GM21515 (cell line): ENCODE measurements at regions not wholly inside any gene's neighbourhood (a gene's known extent, or its start where the extent isn't known, plus 50 kb on each side); places are given as distances from the start of the nearest gene placed in this dataset.
"Not testable (repeated sequence)": the region's sequence is repeated elsewhere in the genome, so short reads cannot be mapped to it uniquely, and the experiment has no call there.

Source experiments
- ATAC-seq: cut with Tn5 transposase; IDR thresholded peaks from one replicate; pipeline ENCODE4 v1.9.1; 2021; ENCODE audit not compliant: unreplicated experiment

DNA sequence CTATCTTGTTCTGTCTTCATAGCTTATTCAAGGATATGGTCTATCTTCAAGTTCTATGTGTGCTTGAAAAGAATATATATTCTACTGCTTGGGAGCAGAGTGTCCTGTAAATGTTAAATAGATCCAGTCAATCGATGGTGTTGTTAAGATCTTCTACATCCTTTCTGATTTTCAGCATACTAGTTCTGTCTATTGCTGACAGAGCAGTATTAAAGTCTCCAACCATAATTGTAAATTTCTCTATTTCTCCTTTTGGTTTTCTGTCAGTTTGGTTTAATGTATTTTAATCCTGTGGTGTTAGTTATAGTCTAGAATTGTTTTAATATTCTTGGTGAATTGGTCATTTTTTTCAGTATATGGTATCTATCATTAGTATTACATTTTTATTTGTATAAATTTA is 124.0 kb upstream of the COX7C start:
- no peak for ATAC-seq

DNA sequence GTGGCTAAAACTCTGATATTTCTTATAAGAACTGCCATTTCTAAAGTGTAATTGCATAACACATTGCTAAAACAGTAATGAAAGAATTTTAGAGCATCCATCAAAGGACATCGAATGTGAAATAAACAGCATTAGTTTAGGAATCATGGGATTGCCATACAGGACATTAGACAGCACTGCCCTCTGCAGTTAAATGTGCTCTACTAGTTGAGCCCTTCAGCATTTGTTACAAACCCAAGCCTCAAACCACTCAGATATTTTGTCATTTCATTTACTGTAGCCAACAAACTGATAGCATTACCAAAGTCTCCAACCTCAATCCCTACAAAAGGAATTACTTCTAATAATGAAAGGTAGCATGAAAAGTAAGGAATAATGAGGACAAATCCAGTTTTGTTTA is 116.8 kb upstream of the COX7C start:
- no peak for ATAC-seq

DNA sequence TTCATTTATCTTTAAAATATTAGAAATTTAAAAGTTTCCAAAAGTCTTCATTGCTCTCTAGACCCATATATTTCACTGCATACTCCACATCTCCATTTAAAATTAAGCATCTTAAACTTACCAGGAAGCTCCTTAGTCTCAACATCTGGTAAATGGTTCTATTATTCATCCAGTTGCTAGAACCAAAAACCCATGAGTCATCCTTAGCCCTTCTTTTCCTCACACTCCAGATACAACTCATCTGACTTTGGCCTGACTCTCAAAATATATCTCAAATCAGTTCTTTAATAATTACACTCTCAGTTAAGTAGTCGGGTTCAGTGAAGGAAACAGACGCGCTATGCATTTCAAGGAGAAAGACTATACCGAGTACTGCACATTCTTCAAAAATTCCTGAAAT is 110.2 kb upstream of the COX7C start:
- no peak for ATAC-seq

DNA sequence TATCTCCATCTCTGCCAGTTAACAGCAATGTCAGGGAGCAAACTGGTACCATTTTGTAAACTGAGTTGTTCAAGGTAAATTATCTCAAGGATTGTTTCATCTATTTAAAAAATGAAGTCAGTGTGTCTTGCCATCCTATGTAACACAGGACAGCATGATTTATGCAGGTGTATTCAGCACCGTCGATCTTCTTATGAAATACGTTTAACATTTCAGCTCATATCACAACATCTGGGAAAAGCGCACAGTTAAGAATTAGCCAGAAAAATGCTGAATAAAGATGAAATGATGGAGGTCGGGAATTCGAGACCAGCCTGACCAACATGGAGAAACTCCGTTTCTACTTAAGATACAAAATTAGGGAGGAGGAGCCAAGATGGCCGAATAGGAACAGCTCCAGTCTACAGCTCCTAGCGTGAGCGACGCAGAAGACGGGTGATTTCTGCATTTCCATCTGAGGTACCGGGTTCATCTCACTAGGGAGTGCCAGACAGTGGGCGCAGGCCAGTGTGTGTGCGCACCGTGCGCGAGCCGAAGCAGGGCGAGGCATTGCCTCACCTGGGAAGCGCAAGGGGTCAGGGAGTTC is 107.3 kb upstream of the COX7C start:
- not testable (repeated sequence) for ATAC-seq

DNA sequence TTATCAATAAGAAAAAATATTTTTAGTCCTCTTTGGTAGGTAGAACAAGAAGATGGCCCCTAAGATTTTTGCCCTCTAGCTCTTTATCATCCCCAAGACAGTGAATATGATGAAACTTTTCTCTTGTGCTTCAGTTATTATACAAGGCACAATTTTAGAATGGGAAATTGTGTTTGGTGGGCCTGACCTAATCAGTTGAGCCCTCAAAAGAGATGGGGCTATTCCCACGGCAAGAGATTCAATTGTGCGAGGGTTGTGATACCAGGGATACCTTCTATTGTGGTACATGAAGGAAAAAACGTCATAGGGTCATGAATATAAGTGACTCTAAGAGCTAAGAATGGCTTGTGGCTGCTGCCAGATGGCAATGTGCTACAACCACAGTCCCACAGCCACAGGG is 94.0 kb upstream of the COX7C start:
- ATAC-seq = no peak

DNA sequence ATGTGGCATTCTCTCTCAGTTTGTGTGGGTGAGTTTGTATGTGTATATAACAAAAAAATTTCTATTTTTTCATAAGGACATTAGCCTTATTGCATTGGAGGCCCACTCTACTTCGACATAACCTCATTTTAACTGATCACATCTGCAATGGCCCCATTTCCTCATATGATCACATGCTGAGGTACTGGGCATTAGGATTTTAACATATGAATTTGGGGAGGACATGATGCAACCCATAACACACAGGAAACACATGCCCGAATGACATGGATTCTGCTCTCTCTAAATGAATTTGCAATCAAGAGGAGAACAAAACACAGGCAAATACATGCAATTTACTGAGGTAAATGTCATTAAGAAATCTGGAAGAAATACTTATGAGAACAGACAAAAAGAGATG is 92.1 kb upstream of the COX7C start:
- ATAC-seq = no peak

DNA sequence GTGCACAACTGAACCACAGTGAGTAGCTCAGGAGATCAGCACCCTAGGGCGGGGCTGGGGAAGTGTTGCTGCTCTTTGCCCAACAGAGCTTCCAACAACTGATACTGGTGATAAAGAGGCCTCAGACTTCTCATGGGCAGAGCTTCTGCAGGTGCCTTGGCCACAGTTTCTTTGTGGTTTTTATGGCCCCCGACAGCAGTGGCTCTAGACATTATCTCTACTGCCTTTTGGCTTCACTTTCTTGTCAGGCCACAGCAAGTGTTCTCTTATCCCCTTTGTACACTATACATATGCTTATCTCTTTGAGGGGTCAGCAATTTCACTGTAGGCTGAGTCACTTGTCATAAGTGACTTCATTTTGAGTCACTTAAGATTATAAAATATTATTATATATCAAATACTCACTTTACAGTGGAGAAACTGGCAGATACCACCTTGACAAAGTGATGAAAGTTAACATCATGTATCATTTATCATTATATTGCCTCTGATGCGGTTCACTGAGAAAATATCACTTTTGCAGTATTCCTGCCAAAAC is 90.9 kb upstream of the COX7C start:
- no peak for ATAC-seq

DNA sequence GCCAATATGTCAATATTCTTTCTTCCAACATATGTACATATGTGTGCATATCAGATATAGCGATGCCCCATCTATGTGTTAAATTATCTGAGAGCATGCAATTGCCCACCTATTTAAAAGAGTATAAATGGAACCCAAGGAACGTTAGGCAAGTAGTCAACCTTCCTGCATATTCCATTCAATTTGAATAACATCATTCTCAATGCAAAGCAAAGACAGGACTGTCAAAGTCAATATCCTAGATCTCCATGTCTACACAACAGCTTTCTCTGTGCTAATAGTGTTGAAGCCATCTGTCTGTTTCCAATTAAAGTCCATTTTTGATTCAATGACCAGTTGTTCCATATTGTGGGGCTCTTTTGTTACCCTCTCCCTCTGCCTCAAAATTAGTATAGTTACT is 85.3 kb upstream of the COX7C start:
- ATAC-seq = no peak

DNA sequence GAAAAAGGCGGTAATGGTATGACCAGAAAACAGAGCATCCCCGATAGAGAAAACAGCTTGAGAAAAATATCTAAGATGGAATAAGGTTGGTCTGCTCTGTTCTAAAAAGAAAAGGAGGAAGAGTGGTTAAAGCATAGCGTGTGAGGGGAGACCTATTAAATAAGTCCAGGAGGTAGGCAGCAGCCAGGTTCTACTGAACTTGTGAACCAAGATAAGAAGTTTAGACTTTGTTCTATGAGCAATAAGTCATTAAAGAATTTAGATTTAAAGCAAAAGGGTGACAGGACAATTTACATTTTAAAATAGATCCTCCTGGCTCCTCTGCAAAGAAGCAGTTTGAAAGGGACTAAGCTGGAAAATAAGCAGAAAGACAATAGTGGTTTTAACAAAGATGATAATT is 81.3 kb upstream of the COX7C start:
- no peak for ATAC-seq

DNA sequence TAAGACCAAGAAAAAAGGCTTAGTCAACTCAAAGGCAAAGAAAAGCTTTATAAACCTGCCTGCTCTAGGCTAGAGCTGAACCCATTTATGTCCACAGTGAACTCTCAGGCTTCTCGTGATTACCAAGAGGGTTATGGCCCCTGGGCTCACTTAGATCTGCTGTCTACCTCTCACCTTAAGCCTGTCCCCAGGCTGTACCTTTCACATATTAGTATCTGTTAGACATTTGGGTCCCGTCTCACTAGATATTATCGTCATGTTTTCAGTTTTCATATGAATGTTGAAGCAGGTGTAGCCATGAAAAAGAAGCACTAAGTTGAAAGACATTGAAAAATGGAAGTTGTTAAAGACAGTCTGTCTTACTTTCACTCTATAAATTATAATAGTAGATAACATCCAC is 75.2 kb upstream of the COX7C start:
- peak; percentile 72 for ATAC-seq

DNA sequence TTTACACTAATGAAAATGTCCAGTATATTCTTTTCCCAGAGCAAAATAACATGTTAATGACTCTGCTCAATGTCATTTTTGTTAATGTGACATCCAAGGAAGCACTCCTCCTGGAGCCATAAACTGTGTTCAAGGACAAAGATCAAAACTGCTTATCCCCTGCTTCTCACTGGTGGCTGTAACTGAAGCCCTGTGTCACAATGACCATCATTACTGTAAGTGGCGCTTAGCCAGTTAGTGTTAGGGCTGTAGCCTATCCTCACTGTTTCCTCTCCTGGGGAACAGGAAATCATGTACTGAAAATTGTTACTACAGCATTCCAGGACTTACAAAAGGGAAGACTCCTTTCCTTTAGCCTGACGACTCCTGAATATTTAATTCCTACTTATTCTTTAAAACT is 71.7 kb upstream of the COX7C start:
- ATAC-seq = no peak

DNA sequence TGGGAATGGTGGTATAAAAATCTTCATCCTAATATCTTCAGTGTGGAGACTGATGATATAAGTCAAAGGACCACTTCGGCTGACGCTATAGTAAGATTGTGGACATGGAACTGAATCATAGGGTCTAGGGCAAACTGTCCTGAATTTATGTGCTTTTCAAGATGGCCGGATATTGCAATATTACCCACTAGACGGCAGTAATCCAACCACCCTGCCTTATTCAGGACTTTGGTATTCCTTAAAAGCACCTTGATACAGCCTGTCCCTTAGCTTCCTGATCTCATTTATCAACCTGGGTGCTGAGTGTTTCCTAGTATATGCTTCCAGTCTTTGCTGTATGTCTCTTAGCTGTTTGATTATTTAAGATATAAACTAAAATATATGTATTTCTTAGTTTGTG is 71.2 kb upstream of the COX7C start:
- no peak for ATAC-seq

DNA sequence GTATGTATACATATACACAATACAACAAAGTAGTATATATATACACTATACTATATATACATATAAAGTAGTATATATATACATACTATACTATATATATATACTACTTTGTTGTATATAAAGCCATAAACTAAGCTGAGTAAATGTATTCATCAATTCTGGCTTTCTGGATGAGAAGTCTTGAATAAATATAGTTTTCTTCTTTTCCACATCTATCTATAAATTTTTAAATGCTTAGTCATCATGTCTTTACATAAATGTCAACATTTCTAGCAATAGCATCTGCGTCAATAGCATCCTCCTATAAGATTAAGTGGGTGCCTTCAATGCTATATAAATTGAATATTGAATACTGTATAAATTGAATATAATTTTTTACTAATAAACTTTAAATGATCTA is 63.1 kb upstream of the COX7C start:
- no peak for ATAC-seq

DNA sequence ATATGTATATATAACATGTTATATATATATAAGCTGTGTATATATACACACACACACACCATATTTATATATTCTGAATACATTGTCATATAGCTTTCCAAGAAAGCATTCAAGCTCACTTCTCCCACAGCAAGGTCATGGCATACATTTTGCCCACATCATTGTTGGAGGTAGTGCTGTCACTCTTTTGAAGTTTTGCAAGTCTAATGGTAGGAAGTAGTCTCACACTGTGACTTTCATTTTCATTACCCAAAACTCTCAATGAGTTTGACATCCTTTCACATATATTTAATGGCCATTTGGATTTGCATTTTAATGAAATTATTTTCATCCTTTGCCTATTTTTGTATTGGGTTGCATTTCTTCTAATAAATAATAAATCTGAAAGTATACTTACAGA is 59.8 kb upstream of the COX7C start:
- no peak for ATAC-seq

DNA sequence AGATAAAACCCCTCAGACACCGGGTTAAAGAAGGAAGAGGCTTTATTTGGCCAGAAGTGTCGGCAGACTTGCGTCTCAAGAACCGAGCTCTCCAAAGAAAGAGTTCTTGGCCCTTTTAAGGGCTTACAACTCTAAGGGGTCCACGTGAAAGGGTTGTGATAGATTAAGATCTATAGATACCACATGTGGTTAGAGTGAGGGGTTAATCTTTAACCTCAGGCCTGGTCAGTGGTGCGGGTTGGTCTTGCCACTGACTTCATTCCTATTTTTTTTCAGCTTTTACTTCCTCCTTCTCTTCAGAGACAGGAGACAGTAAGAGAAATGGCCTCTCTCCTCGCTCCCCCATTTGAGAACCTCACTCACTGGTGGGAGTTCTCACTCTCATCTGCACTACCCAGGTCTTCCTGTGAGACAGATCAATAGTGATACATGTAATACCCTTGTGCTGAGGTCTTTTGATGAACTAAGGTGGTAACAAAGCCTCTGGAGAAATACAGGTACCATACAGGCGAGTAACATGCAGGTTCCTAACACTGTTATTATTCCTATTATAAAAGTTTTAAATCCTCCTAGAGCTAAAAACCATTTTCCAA is 52.4 kb upstream of the COX7C start:
- ATAC-seq = no peak

DNA sequence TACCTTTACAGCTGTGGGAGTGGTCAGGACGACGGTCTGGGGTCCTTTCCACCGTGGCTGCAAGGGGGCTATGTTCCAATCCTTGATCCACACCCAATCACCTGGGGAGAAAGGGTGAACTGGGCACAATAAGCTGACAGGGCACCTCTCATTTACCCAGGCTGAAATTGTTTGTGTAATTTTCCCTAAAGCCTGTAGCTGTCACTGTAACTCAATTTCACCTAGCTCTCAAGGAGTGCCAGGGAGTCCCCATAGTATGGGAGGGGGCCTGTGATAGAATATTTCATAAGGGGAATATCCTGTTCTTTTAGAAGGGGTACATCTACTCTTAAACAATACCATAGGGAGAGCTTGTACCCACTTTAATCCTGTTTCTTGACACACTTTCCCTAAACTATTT is 51.7 kb upstream of the COX7C start:
- ATAC-seq = not testable (repeated sequence)
